VCaP (cell line): ENCODE measurements at regions not wholly inside any gene's neighbourhood (a gene's known extent, or its start where the extent isn't known, plus 50 kb on each side); places are given as distances from the start of the nearest gene placed in this dataset.

Source experiments
- H3K27ac ChIP-seq: fragments of 450-650 bp; 2 replicates; pipeline ENCODE4 v1.5.1; 2017
- CTCF ChIP-seq: fragments of 450-650 bp; conservative IDR thresholded peaks from 2 replicates; pipeline ENCODE4 v1.5.1; 2017; ENCODE audit warnings: mild to moderate bottlenecking, moderate library complexity

- H3K27ac ChIP-seq, result no peak overlapping the region
- TF ChIP-seq CTCF, result no peak
These were observed 54.5 kb upstream of the TAGAP start for GRCh38 chr6:159099276-159099675.

DNA sequence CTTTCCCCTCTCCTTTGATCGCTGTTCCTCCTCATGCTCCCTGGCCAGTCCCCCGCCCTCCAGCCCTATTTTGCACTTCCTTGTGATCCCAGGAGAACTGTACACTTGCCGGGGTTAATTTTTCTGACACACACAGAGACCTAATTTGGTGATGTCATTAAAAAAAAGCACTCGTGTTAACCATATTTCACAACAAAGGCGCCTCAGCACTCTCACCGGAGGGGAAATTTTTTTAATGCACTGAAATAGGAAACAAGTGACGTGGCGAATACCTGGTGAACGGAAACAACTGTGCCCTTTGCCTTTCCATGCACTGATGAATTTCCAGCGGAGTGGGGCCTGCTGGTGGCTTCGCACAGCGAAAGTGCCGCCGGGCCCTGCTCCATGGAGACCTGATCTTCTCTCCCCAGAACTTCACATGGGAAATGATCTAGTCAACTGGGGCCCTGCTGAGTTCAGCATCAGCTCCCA, 53.9 kb upstream of the TAGAP start:
- TF ChIP-seq CTCF, result no peak
- no peak overlapping the region for H3K27ac ChIP-seq

GRCh38 chr6:159097256-159097655, 52.5 kb upstream of the TAGAP start:
- no peak for TF ChIP-seq CTCF

DNA sequence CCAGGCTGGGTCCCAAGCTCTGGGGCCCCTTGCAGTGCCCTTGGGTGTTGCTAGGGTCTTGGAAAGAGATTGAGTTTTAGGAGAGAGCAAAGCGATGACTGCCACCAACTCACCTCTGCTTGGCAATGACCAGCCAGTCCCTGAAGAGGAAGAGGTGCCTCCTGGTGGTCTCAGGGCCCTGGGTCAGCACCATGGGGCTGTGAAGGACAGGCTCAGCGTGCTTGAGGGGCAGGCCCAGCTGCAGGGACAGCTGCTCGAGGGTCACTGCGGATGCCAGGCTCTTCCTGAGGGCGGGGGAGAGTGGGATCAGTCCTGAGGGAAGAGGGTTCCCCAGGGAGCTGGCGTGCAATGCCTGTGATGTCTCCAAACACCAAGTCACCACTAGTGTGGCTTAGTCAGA, 50.8 kb upstream of the TAGAP start:
- no peak for TF ChIP-seq CTCF
- H3K27ac ChIP-seq, result no peak overlapping the region

More at GRCh38 chr6:159097256-159097655, 52.5 kb upstream of the TAGAP start:
- H3K27ac ChIP-seq, result no peak overlapping the region

GRCh38 chr6:159094444-159095252, 49.9 kb upstream of the TAGAP start:
- no peak overlapping the region for H3K27ac ChIP-seq
- no peak for TF ChIP-seq CTCF
